ENCODE measurements at regions not wholly inside any gene's neighbourhood (a gene's known extent, or its start where the extent isn't known, plus 50 kb on each side); places are given as distances from the start of the nearest gene placed in this dataset.

DNA sequence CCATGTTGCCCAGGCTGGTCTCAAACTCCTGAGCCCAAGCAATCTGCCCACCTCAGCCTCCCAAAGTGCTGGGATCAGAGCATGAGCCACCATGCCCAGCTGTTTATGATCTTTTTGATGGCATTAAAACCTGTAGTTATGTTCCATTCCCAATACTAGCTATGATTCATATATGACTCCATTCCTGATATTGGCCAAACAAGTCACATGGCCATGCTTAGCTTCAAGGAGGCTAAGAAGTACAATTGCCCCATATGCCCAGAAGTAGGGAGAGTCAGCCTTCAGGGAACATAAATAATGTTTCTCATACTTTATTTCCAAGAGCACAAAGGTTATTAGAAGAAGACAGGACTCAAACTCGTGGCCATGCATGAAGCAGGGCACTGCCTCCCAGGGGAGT, 132.4 kb upstream of the RAB6C start:
- TF ChIP-seq EZH2 (IDR thresholded peaks at IDR 0.05; ENCODE audit: low read length, unreplicated experiment), result no peak
- no peak for TF ChIP-seq CTCF (conservative IDR thresholded peaks at IDR 0.05; ENCODE audit: low read depth, low read length)
- TF ChIP-seq EZH2phosphoT487 (IDR thresholded peaks at IDR 0.05; ENCODE audit: borderline replicate concordance, low read length), result no peak
